ENCODE measurements at regions not wholly inside any gene's neighbourhood (a gene's known extent, or its start where the extent isn't known, plus 50 kb on each side); places are given as distances from the start of the nearest gene placed in this dataset.
A peak's percentile ranks its signal among the peaks of the same experiment; 100 is the strongest.

GRCh38 chr1:13890766-13891165 lies 190.8 kb downstream of the PRDM2 start:
- H3K4me1 Mint-ChIP-seq (ENCODE audit: unreplicated experiment), result peaks cover 10% of the 10 kb centered on the region
- no peak for DNase-seq (ENCODE audit: extremely low spot score, unreplicated experiment)
- H3K4me3 Mint-ChIP-seq, result no peak overlapping the region
- H3K27ac Mint-ChIP-seq, result no peak overlapping the region
- peaks cover 28% of the 10 kb centered on the region for H3K27me3 Mint-ChIP-seq
- H3K9me3 Mint-ChIP-seq, result peaks cover 4% of the 10 kb centered on the region
- TF ChIP-seq, protein P1, sequence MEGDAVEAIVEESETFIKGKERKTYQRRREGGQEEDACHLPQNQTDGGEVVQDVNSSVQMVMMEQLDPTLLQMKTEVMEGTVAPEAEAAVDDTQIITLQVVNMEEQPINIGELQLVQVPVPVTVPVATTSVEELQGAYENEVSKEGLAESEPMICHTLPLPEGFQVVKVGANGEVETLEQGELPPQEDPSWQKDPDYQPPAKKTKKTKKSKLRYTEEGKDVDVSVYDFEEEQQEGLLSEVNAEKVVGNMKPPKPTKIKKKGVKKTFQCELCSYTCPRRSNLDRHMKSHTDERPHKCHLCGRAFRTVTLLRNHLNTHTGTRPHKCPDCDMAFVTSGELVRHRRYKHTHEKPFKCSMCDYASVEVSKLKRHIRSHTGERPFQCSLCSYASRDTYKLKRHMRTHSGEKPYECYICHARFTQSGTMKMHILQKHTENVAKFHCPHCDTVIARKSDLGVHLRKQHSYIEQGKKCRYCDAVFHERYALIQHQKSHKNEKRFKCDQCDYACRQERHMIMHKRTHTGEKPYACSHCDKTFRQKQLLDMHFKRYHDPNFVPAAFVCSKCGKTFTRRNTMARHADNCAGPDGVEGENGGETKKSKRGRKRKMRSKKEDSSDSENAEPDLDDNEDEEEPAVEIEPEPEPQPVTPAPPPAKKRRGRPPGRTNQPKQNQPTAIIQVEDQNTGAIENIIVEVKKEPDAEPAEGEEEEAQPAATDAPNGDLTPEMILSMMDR (conservative IDR thresholded peaks at IDR 0.05), result no peak
- peaks cover 4% of the 10 kb centered on the region for H3K36me3 Mint-ChIP-seq

- TF ChIP-seq, protein P1 (conservative IDR thresholded peaks at IDR 0.05), result no peak
- H3K9me3 Mint-ChIP-seq, result peaks cover 4% of the 10 kb centered on the region
- H3K4me1 Mint-ChIP-seq (ENCODE audit: unreplicated experiment), result peaks cover 10% of the 10 kb centered on the region
- H3K27me3 Mint-ChIP-seq, result peaks cover 38% of the 10 kb centered on the region
- H3K4me3 Mint-ChIP-seq, result peak overlapping the region; percentile 73
- no peak overlapping the region for H3K27ac Mint-ChIP-seq
- no peak for DNase-seq (ENCODE audit: extremely low spot score, unreplicated experiment)
- H3K36me3 Mint-ChIP-seq, result peaks cover 4% of the 10 kb centered on the region
These were observed 192.2 kb downstream of the PRDM2 start for GRCh38 chr1:13892198-13892597.

GRCh38 chr1:13892671-13893325 lies 192.8 kb downstream of the PRDM2 start:
- peak overlapping the region; percentile 73 for H3K4me3 Mint-ChIP-seq
- TF ChIP-seq, protein P1 (conservative IDR thresholded peaks at IDR 0.05), result no peak
- H3K9me3 Mint-ChIP-seq, result peaks cover 4% of the 10 kb centered on the region
- peak; percentile 71 for DNase-seq (ENCODE audit: extremely low spot score, unreplicated experiment)
- H3K27me3 Mint-ChIP-seq, result peaks cover 44% of the 10 kb centered on the region
- H3K36me3 Mint-ChIP-seq, result peaks cover 4% of the 10 kb centered on the region
- H3K27ac Mint-ChIP-seq, result no peak overlapping the region
- H3K4me1 Mint-ChIP-seq (ENCODE audit: unreplicated experiment), result peaks cover 10% of the 10 kb centered on the region

- peaks cover 50% of the 10 kb centered on the region for H3K27me3 Mint-ChIP-seq
- peak overlapping the region; percentile 12 for H3K27ac Mint-ChIP-seq
- TF ChIP-seq, protein P1 (conservative IDR thresholded peaks at IDR 0.05), result no peak
- peak overlapping the region; percentile 71 for H3K4me3 Mint-ChIP-seq
- peaks cover 4% of the 10 kb centered on the region for H3K9me3 Mint-ChIP-seq
- H3K4me1 Mint-ChIP-seq (ENCODE audit: unreplicated experiment), result peaks cover 10% of the 10 kb centered on the region
- no peak for DNase-seq (ENCODE audit: extremely low spot score, unreplicated experiment)
- peaks cover 4% of the 10 kb centered on the region for H3K36me3 Mint-ChIP-seq
These were observed 193.4 kb downstream of the PRDM2 start for GRCh38 chr1:13893409-13893821.

GRCh38 chr1:13896932-13897331 lies 196.9 kb downstream of the PRDM2 start:
- Mint-ChIP-seq H3K36me3 (no peaks in the 10 kb centered on the region), H3K4me3 (no peak overlapping the region), H3K27me3 (peaks cover 52% of the 10 kb centered on the region), H3K9me3 (no peaks in the 10 kb centered on the region), H3K27ac (no peak overlapping the region), H3K4me1 (ENCODE audit: unreplicated experiment) (peaks cover 14% of the 10 kb centered on the region)
- no peak for DNase-seq (ENCODE audit: extremely low spot score, unreplicated experiment)
- TF ChIP-seq, protein P1 (conservative IDR thresholded peaks at IDR 0.05), result no peak

Measured in type B pancreatic cell (in vitro differentiated cells).